WERI-Rb-1 (cell line): ENCODE measurements at regions not wholly inside any gene's neighbourhood (a gene's known extent, or its start where the extent isn't known, plus 50 kb on each side); places are given as distances from the start of the nearest gene placed in this dataset.

Experiments used
- DNase-seq: peaks from one replicate; pipeline ENCODE4 v3.0.0-alpha.2; 2020
- H3K27ac ChIP-seq: fragments of 250-450 bp; sonication (Bioruptor Pico); 2 replicates; pipeline ENCODE4 v1.5.1; 2020; ENCODE audit warnings: mild to moderate bottlenecking, moderate library complexity
- H3K27me3 ChIP-seq: fragments of 250-450 bp; sonication (Bioruptor Pico); 2 replicates; pipeline ENCODE4 v1.5.1; 2021; ENCODE audit warnings: mild to moderate bottlenecking, low read depth, moderate library complexity; ENCODE audit not compliant: insufficient read depth, severe bottlenecking
- H3K36me3 ChIP-seq: fragments of 250-450 bp; sonication (Bioruptor Pico); 2 replicates; pipeline ENCODE4 v1.5.1; 2020; ENCODE audit warnings: mild to moderate bottlenecking, moderate library complexity
- H3K4me3 ChIP-seq: 2 replicates; pipeline ENCODE4 v1.5.1; 2011; ENCODE audit warnings: low read depth, mild to moderate bottlenecking, control low read depth, low read length
- H3K9me3 ChIP-seq: fragments of 250-450 bp; sonication (Bioruptor Pico); 2 replicates; pipeline ENCODE4 v1.5.1; 2021; ENCODE audit warnings: mild to moderate bottlenecking, moderate library complexity; ENCODE audit not compliant: severe bottlenecking
- TF ChIP-seq, protein P1 (sequence below): IDR thresholded peaks from 2 replicates; pipeline ENCODE4 v1.5.1; 2011; ENCODE audit warnings: low read depth, mild to moderate bottlenecking, control low read depth, inconsistent platforms, low read length

DNA sequence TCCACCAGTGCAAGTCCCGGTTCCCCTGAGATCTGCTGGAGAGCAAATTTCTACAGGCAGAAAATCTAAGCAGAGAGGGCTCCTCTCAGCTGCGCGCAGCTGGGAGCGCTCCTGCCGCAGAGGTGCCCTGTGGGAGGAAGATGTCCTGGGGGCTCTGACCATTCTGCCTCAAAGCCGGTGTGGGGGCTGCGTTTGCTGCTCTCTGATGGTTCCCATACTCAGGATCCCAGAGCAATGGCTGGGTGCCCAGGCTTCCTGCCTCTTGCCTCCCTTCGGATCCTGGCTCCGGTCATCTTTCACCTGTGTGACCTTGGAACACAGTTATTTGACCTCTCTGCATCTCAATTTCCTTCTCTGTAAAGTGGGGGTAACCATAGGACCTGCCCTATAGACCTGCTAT, 434.2 kb downstream of the ZNF521 start:
- Histone ChIP-seq H3K27me3 (peaks cover 29% of the 10 kb centered on the region), H3K4me3 (no peak overlapping the region), H3K36me3 (no peaks in the 10 kb centered on the region), H3K9me3 (no peaks in the 10 kb centered on the region), H3K27ac (no peak overlapping the region)
- DNase-seq = no peak
- TF ChIP-seq, protein P1, sequence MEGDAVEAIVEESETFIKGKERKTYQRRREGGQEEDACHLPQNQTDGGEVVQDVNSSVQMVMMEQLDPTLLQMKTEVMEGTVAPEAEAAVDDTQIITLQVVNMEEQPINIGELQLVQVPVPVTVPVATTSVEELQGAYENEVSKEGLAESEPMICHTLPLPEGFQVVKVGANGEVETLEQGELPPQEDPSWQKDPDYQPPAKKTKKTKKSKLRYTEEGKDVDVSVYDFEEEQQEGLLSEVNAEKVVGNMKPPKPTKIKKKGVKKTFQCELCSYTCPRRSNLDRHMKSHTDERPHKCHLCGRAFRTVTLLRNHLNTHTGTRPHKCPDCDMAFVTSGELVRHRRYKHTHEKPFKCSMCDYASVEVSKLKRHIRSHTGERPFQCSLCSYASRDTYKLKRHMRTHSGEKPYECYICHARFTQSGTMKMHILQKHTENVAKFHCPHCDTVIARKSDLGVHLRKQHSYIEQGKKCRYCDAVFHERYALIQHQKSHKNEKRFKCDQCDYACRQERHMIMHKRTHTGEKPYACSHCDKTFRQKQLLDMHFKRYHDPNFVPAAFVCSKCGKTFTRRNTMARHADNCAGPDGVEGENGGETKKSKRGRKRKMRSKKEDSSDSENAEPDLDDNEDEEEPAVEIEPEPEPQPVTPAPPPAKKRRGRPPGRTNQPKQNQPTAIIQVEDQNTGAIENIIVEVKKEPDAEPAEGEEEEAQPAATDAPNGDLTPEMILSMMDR = no peak

DNA sequence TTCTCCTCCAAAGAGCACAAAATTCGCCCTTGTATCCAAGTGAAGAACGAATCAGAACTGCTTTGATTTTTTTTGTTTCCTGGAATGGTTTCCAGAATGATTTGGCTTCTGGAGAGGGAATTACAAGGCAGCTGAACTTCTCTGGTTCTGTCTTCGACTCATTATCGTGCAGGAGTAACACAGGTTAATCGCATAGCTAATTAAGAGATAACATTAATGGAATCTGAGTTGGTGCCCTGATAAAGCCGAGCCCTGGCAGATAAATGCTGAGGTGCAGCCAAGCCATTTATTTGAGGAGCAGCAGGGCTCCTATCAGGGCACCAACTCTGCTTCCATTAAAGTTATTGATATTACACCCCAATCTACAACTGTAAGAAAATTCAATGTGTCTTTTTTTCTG, 433.7 kb downstream of the ZNF521 start:
- Histone ChIP-seq H3K27me3 (peaks cover 29% of the 10 kb centered on the region), H3K4me3 (no peak overlapping the region), H3K27ac (no peak overlapping the region), H3K36me3 (no peaks in the 10 kb centered on the region), H3K9me3 (no peaks in the 10 kb centered on the region)
- no peak for DNase-seq
- TF ChIP-seq, protein P1 = no peak

DNA sequence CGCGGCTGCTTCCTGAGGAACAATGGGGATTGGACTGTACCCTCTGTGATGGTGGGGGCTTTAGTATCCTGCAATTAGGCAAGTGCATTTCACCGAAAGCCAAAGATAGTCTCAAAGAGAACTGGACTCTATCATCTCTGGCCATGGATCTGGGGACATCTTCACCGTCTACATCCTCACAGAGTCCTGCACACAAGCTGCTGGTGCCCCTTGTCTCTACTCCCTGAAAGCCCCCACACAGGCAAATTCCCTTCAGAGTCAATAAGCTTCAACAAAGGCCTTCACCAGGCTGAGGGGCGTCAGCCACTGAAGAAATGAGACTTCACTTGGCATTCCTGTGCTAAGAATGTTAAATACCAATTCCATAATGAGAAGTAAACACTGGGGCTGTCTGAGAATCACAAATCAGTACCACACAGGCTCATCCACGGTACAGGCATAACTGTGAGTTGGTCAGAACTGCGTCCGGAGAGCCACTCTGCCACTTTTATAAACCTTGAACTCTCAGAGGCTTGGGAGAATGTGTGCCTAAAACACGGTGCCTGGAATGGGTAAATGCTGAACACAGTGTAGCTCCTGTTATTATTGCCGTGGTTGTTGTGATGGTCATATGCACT, 432.7 kb downstream of the ZNF521 start:
- TF ChIP-seq, protein P1 = no peak
- Histone ChIP-seq H3K9me3 (no peaks in the 10 kb centered on the region), H3K36me3 (no peaks in the 10 kb centered on the region), H3K27me3 (peaks cover 29% of the 10 kb centered on the region), H3K4me3 (no peak overlapping the region), H3K27ac (no peak overlapping the region)
- DNase-seq = no peak

DNA sequence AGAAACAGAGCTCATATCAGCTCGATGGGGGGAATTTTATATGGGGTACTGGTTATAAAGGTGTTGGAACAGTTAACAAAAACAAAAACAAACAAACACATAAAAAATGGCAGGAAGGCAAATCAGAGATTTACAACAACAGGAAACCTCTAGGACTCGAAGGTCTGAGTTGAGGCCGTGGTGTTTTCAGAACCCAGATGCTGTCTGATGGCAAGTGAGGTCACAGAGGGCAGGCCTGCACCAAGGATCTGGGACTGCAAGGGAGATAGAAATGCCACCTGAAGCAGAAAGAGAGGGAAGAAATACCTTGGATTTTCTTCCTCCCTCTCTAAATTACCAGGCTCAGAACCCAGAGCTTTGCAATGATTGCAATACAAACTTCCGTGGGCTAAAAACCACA, 429.5 kb downstream of the ZNF521 start:
- DNase-seq = no peak
- H3K27me3 ChIP-seq = peaks cover 24% of the 10 kb centered on the region
- no peaks in the 10 kb centered on the region for H3K9me3 ChIP-seq
- TF ChIP-seq, protein P1 = no peak
- H3K27ac ChIP-seq = no peak overlapping the region
- H3K36me3 ChIP-seq = no peaks in the 10 kb centered on the region
- H3K4me3 ChIP-seq = no peak overlapping the region

GRCh38 chr18:24923138-24923537, 428.8 kb downstream of the ZNF521 start:
- Histone ChIP-seq H3K4me3 (no peak overlapping the region), H3K27ac (no peak overlapping the region), H3K36me3 (no peaks in the 10 kb centered on the region), H3K9me3 (no peaks in the 10 kb centered on the region), H3K27me3 (peaks cover 23% of the 10 kb centered on the region)
- no peak for DNase-seq
- TF ChIP-seq, protein P1 = no peak
